GM18870 (cell line): ENCODE measurements at regions not wholly inside any gene's neighbourhood (a gene's known extent, or its start where the extent isn't known, plus 50 kb on each side); places are given as distances from the start of the nearest gene placed in this dataset.

ENCODE experiments used
- ATAC-seq: cut with Tn5 transposase; IDR thresholded peaks from one replicate; pipeline ENCODE4 v1.9.1; 2021; ENCODE audit warnings: moderate library complexity; ENCODE audit not compliant: unreplicated experiment

DNA sequence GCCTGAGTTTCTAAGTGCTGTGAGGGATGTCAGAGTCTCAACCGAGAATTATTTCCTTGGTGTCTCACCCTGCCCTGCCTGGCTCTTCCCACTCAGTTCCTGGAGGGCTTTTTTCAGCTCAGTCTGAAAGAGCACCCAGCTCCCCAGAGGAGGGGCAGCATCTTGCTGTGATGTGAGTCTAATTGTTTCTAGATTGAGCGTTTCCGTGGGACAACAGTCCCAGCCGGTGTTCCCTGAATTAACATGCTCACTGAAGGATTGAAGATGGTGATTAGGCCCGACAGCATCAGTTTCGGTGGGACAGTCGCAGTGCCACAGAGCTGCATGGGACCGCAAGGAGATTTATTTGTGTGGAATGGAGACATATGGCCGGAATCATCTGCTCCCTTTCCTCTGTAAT lies 587.6 kb downstream of the DHX35 start:
- no peak for ATAC-seq

DNA sequence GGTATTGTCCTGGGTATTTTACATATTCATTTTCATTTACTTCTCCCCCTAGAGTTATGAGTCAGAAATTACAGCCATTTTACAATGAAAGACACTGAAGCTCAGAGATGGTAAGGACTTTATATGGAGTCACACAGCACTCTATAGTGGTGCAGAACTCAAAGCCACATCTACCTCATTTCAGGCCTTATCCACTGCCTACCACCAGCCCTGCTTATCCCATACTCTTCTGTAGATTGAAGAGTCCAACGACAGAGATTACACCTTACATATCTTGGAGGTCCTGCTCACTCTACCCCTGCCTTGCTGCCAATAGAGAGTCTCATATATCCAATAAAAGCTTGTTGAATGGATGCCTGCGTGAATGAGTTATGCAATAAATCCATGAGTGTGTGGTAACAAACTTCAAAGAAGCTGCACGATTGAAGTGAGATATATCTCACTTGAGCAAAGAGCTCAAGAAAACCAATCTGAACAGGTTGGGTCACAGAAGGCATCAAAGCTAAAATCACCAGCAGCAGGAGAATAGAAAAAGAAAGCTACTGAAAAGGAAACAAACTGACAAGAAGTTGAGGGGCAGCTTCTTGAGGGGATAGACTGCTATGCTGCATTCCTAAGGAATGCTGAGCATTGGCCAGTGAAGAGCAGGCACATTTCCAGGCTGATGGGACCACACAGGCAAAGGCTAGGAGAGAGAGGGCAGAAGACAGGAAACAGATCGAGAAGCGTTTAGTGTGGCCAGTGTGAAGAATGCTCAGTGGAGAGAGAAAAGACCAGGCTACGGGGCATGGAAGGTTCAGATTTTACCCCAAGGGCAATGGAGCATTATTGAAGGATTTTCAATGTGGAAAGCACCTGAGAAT lies 585.6 kb downstream of the DHX35 start:
- no peak for ATAC-seq

DNA sequence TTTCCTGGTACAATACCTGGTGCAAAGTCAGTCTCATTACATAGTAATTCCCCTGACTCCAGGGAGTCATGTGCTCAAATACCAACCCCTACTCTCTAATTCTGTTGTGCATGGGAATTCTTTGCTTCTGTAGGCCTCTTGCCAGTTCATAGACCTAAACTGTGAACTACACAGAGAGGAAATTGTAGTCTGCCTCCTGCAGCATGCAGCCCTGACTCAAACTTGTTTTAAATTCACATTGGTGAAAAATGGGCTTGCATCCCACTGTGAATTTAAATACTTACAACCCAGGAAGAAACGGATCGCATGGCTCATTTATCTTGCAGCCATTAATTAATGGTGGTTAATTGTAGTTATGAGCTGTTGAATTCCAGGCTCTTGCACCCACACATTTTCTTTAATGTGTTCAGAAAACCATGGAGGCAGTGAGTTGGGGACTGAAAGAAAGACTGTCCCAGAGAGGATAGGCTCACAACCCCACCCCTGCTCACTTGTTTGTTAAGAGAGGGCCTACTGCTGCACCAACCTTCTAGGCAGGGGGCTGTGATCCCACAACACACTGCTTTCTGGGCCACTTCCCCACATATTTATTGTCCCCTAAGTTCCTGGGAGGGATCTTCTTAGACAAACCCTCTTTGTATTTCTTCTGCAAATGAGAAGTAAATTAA lies 579.1 kb downstream of the DHX35 start:
- no peak for ATAC-seq

DNA sequence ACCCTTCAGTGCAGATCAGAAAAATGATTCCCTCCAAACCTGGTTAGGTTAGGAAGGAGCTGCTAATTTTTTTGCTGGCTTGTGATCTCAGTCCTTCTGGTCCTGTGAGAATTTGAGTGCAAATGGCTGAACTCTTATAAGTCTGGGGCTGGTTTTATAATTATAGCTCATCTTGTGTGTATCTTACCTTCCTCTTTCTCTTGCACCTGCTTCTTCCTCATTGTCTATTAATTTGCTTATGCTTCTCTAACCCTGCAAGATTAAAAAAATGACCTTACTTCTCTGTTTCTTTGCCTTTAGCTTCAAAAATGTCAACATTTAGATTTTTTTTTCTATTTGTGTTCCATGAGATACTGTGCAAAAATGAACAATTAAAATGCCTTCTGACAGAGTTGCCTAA lies 576.2 kb downstream of the DHX35 start:
- no peak for ATAC-seq

DNA sequence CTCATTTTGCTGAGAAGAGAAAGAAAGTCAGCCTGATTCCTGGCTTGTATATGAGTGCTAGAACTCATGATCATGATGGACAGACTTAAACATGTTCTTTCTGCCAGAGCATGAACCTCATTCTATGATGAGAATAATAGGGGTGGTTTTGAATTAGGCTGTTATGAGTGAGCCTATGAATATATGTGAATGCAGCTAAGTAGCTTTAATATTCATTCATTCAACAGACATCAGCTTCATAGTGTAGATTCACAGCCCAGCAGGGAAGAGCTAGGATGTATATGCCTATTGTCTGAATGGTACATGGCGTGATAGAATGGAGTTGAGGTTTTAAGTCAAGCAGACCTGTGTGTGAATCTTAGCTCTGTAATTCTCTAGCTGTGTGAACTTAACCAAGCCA lies 573.2 kb downstream of the DHX35 start:
- no peak for ATAC-seq

DNA sequence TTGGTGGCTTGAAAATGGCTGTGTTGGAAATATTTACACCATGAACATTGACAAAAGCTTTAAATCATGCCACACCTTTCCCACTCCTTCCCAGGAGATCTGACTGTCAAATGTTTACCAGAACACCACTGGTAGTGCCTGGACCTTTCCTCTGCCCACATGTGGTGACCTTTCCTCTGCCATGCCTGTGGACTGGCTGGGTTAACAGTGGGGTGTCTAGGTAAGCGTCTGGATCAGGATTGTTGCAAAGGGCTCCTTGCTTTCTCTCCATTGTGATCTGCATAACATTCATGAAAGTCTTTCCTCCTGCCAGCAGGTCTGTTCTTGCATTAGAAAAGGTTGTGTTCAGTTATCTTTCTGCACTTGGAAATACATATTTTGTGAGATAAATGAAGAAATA lies 572.7 kb downstream of the DHX35 start:
- no peak for ATAC-seq

DNA sequence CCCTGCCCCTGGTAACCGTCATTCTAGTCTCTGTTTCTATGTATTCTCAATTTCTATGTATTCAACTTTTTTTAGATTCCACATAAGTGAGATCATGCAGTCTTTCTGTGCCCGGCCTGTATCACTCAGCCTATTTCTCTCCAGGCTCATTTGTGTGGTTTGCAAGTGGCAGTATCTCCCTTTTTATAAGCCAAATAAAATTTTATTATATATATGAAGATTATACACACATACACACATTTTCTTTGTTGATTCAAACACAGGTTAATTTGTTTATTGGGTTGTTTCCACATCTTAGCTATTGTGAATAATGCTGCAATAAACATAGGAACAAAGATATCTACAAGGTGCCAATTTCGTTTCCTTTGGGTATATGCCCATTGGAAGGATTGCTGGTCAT lies 571.7 kb downstream of the DHX35 start:
- ATAC-seq, result no peak

DNA sequence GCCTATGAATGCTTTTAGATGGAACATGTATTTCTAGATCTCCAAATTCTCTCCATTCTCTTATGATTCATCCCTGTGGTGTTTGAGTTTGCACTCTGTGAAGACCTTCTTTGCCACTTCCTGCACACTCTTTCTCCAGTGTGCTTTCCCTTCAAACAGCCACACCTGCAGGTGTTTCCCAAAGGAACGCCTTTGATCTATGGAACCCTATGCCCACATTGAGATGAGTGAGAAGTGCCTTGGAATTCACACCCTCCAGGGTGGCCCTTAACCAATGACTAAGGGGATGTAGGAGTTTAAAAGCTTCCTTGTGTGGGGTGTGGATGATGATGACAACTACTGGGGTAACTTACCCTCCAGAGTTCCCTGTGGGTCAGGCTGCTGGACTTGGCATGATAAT lies 570.1 kb downstream of the DHX35 start:
- no peak for ATAC-seq

DNA sequence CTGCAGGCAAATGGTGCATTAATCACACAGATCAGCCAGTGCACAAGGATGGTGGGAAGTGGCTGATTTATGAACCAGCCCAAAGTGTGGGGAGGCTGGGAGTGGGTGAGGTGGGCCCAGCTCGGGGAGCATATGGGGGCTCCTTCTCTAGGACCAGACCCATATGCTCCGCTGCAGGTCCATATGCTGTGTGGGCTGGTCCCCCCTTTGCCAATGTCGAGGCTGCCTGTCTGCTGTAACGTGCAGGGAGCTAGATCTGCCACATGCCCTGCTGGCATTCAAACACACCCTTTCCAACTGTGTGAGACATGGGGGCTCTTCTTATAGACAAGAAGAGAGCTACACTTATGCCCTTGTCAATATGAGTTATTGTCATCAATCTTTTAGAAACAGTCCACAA lies 566.3 kb downstream of the DHX35 start:
- no peak for ATAC-seq

DNA sequence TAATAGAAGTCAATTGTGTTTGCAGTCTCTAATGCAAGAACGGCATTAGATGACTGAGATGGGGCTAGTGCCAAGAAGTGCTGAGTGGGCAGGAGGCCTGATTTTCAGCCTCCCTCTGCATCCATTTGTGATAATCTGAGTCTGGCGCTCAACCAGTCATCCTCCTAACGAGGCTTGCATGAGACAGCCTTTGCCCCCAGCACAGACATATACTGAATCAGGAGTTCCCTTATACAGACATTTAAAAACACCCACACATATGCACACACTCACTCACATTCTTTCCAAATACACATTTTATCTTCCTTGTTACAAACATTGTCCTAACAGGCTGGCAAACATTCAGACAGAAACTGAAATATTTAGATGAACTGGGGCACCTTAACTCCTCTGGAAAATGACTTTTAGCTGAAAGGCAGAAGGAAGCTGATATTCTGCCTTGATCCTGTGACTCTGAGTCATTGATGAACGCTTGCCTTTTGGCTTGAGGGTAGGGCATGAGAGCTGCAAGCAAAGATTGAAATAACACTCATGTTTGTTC lies 562.3 kb downstream of the DHX35 start:
- no peak for ATAC-seq

DNA sequence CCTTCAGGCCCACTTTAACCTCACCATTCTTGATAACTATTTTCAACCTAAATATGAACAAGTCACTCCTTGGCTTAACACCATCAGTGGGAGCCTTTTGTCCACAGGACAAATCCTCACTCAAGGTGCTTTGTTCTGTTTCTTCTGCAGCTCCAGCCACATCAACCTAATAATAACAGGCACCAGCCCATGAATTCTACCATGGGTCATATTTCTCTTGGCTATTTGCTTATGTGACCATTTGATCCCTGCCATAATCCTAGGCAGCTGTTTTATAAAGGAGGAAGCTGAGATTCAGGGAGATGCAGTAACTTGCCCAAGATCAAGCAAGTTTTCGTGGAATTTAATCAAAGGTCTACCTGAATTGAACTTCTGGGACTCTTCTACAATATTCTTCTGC lies 561.3 kb downstream of the DHX35 start:
- no peak for ATAC-seq

DNA sequence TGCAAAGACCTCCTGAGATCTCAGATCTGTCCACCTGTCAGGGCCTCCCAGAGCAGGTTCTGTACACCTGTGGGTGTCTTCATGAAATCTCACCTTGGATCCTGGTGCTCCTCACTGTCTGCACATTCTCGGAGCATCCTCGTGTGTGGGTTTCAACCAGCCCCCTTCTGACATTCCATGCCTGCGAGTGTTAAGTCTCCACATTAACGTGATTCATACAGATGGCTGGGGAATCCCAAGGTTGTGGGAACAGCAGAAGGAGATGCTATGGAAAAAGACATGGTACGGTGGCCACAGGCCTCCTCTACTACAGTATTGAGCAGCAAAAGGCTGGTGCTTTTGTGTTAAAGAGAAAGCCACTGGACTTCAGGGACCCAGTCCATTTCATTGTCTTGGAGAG lies 556.5 kb downstream of the DHX35 start:
- no peak for ATAC-seq

DNA sequence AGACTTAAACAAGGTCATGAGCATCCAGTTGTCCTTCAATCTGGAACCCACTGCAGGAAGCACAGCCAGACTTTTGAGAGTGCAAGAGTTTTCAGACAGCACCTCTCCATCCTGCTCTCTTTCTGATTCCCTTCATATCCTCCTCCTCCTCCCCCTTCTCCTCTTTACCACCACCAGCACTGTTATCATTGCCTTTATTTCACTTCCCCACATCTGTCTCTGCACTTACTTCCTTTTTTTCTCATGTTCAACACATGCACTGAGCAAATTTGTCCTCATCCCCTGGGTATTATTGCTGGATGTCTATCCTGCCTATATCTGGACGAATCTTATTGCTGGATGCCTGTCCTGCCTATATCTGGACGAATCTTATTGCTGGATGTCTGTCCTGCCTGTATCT lies 554.8 kb downstream of the DHX35 start:
- ATAC-seq, result no peak

DNA sequence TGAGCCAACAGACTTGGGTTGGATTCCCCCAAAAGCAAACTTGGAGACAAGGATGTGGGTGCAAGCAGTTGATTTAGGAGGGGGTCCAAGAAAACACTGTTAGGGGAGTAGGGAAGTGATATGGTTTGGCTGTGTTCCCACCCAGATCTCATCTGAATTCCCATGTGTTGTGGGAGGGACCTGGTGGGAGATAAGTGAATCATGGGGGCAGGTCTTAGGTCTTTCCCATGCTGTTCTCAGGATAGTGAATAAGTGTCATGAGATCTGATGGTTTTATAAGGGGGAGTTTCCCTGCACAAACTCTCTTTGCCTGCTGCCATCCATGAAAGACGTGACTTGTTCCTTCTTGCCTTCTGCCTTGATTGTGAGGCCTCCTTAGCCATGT lies 542.6 kb downstream of the DHX35 start:
- no peak for ATAC-seq

DNA sequence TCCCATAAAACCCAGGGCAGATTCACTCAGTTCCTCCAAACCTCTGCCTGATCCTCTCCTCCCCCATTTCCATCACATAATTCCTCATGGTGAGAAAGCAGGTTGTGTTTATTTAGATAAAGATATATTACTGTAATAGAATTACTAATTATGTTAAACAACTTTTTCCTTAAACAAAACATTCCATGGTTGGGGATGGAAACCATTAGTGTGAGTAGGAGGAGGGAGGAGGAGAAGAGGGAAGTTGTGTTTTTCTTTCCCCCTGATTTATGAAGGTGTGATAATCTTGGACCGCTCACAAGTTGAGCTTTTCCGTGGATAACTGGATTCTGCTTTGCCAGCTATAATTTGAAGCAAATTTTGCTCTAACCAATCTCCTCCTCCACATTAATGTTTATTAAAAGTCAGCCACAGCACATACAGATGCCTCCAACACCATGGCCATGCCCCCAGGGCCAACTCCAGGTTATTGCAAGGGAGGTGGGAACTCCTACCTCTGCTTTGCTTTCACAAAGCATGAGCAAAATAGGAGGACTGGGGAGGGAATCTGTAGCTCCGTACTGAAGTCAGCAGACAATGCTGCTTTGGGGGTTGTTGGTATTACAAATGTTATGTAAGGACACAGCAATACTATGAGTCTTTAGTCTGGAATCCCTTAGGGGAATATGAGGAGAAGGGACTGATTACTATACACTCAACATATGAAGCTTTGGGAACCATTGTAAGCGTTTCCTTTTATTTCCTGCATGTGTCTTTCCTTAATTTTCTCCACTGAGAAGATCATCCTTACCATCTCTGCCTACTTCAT lies 542.0 kb downstream of the DHX35 start:
- ATAC-seq, result no peak

DNA sequence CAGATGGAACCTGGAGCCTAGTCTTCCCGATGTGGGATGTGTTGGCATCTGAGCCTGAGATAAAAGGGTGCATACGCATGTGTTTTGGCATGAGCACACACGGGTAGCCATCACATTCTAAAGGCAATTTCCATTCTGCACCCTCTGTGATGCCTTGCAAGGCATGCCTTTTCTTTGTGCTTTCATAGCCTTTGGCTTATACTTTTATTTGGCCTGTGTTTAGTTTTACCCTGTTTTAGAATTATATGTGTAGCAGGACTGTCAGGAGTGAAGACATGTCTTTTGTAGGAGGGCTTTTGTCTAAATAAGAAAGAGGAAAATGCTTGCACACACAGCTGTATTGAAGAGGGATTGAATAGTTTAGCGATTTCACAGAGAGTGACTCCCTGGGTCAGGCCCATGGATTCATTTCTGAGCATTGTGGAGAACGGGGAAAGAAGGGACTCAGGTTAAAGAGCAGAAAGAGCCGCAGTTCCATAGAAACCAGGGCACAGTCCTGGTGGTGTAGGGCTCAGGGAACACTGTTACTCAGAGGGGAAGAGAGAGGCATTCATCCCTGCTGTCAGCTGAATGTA lies 530.2 kb downstream of the DHX35 start:
- no peak for ATAC-seq

DNA sequence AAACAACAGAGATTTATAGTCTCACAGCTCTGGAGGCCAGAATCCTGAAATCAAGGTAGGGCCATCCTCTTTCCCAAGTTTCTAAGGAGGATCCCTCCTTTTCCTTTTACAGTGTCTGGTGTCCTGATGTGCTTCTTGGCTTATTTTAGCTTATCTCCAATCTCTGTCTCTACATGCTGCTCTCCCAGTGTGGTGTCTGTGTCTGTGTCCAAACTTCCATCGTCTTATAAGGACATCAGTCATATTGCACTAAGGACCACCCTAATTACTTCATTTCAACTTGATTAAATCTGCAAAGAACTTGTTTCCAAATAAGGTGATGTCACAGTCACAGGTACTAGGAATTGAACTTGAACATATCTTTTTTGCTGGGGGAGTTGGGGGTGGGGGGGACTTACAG lies 529.6 kb downstream of the DHX35 start:
- no peak for ATAC-seq

DNA sequence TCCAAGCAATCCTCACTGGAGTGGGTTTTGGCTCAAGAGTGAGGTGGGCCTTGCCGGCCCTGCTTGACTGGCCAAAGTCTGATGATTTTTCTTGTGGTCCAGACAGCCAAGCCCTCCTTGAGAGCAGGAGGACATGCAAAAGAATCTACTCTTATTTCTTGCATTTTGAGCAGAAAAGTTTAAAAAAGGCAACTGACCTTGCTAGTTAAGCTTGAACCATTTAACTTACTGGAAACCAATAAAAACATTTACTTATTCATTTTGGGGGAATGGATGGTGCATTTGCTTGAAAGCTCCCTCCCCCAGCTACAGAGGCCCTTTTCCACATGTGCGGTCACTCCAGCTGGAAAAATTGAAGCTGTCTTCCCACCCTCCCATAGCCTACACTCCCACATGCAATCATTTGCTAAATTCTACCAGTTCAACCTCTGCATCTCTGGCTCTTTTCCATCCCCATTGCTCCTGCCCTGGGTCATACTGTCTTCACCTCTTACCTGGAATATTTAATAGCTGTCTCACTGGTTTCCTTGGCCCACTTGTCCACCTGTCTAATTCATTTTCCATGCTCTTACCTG lies 527.9 kb downstream of the DHX35 start:
- no peak for ATAC-seq

DNA sequence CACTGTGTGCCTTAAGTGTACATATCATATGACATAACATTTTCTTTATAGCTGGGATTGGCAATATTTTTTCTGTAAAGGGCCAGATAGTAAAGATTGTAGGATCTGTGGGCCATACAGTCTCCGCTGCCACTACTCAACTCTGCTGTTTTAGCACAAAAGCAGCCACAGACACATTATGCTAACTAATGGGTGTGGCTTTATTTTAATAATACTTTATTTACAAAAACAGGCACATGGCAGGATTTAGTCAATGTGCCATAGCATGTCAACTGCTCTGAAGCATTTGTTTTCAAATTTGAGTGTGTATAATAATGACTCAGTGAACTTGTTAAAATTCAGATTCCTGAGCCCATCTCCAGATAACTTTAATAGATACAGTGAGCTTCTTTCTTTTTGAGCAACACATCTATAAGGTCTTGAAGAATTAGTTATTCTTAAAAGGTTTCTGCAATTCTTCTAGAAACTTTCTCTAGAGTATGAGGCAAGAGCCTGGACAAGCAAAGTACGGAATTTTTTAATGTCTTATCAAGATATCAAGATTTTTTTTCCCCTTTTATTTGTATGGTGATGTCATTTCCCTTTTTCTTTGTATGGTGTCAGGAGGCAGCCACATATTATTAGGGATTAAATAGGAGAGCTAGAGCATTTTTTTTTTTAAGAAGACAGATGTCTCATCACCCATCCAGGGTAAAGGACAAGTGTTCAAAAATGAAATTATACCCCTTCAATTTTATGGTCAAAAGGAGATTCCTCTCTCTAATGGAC lies 518.3 kb downstream of the DHX35 start:
- no peak for ATAC-seq

DNA sequence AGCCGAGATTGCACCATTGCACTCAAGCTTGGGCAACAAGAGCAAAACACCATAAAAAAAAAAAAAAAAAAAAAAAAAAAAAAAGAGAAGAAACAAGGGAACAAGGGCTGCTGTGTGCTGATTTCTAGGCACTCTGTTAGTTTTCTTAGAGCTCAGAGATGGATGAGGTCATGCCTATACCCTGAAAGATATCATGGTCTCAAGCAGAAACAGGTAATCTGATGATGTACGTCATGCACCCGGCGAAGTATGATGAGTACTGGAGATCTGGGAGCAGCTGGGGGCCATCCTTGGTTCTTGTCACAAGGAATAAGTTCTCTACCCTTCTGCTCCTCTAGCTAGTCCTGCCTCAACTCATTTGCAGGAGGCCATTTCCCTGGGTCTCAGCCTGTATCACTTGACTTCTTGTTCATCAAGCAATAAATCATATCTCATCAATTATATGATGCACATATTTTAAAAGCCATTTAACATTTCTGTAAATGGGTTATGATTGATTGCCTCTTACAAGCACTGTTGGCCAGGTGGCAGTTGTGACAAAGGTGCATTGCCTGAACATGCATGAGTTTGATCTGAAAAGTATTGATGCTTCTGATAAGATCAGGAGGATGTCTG lies 517.2 kb downstream of the DHX35 start:
- ATAC-seq, result no peak
